K562 (cell line): ENCODE measurements at regions not wholly inside any gene's neighbourhood (a gene's known extent, or its start where the extent isn't known, plus 50 kb on each side); places are given as distances from the start of the nearest gene placed in this dataset.
A peak's percentile ranks its signal among the peaks of the same experiment; 100 is the strongest.

Source experiments
- ERF ChIP-seq: fragments of 450-650 bp; formaldehyde crosslinking; IDR thresholded peaks from 2 replicates; pipeline ENCODE4 v1.4.0; 2020; ENCODE audit warnings: mild to moderate bottlenecking, mixed read lengths
- GTF2E2 ChIP-seq: fragments of 200-800 bp; sonication (Bioruptor generic); IDR thresholded peaks from 2 replicates; pipeline ENCODE4 v1.6.1; 2016; ENCODE audit warnings: missing genetic modification characterization, missing compliant biosample characterization
- HMGN3 ChIP-seq: IDR thresholded peaks from 2 replicates; pipeline ENCODE4 v1.6.1; 2011; ENCODE audit warnings: borderline replicate concordance, low read depth, mild to moderate bottlenecking, mixed read lengths, low read length; ENCODE audit not compliant: insufficient read length; ENCODE audit errors: extremely low read depth
- MCM5 ChIP-seq: fragments of 450-650 bp; IDR thresholded peaks from 2 replicates; pipeline ENCODE4 v1.6.1; 2016; ENCODE audit warnings: low read depth
- NCOR1 ChIP-seq: fragments of 450-650 bp; IDR thresholded peaks from 2 replicates; pipeline ENCODE4 v1.6.1; 2016; ENCODE audit warnings: mild to moderate bottlenecking, moderate library complexity
- POLR2H ChIP-seq: IDR thresholded peaks from 2 replicates; pipeline ENCODE4 v1.6.1; 2016; ENCODE audit warnings: missing genetic modification characterization, low read depth, mild to moderate bottlenecking, control low read depth, missing compliant biosample characterization, moderate library complexity
- RBM22 ChIP-seq: fragments of 200-400 bp; formaldehyde crosslinking; IDR thresholded peaks from 2 replicates; pipeline ENCODE4 v1.6.1; 2018; ENCODE audit warnings: low read length, low read depth; ENCODE audit not compliant: poor library complexity, severe bottlenecking
- TARDBP ChIP-seq: fragments of 450-650 bp; IDR thresholded peaks from 2 replicates; pipeline ENCODE4 v1.6.1; 2016
- TEAD2 ChIP-seq: fragments of 450-650 bp; IDR thresholded peaks from 2 replicates; pipeline ENCODE4 v1.6.1; 2016; ENCODE audit warnings: missing genetic modification characterization, control low read depth, missing compliant biosample characterization
- U2AF2 ChIP-seq: fragments of 200-400 bp; formaldehyde crosslinking; optimal IDR thresholded peaks from 2 replicates; pipeline ENCODE3; 2017; ENCODE audit warnings: low read depth, mild to moderate bottlenecking, low read length
- ZC3H4 ChIP-seq: sonication (generic); formaldehyde crosslinking; IDR thresholded peaks from 2 replicates; pipeline ENCODE4 v1.9.0; 2021; ENCODE audit warnings: missing genetic modification reagents, borderline replicate concordance
- TF ChIP-seq, protein P1 (sequence below): fragments of 450-650 bp; IDR thresholded peaks from 2 replicates; pipeline ENCODE4 v1.6.1; 2014; ENCODE audit warnings: low read depth, mild to moderate bottlenecking, moderate library complexity, borderline replicate concordance
- TF ChIP-seq, protein P2 (sequence below), 2 experiments: fragments of 450-650 bp; IDR thresholded peaks; 2 replicates each; pipeline ENCODE4 v1.6.1; 2018; ENCODE audit warnings: mild to moderate bottlenecking in 2 of 2, low read depth in 1 of 2; ENCODE audit not compliant: partially characterized antibody in 2 of 2
- TF ChIP-seq, protein P3 (sequence below): fragments of 250-450 bp; sonication (Bioruptor Pico); IDR thresholded peaks from 2 replicates; pipeline ENCODE4 v1.8.0; 2022; ENCODE audit warnings: moderate library complexity, mild to moderate bottlenecking, inconsistent platforms
- TF ChIP-seq, protein P4 (sequence below): fragments of 250-450 bp; sonication (Bioruptor Pico); IDR thresholded peaks from 2 replicates; pipeline ENCODE4 v1.5.0; 2021
- TF ChIP-seq, protein P5 (sequence below): fragments of 450-650 bp; IDR thresholded peaks from 2 replicates; pipeline ENCODE4 v1.7.1; 2018; ENCODE audit warnings: mild to moderate bottlenecking, low read depth; ENCODE audit not compliant: partially characterized antibody
- TF ChIP-seq, protein P6 (sequence below): fragments of 450-650 bp; IDR thresholded peaks from 2 replicates; pipeline ENCODE4 v1.6.1; 2017; ENCODE audit warnings: mild to moderate bottlenecking, moderate library complexity

DNA sequence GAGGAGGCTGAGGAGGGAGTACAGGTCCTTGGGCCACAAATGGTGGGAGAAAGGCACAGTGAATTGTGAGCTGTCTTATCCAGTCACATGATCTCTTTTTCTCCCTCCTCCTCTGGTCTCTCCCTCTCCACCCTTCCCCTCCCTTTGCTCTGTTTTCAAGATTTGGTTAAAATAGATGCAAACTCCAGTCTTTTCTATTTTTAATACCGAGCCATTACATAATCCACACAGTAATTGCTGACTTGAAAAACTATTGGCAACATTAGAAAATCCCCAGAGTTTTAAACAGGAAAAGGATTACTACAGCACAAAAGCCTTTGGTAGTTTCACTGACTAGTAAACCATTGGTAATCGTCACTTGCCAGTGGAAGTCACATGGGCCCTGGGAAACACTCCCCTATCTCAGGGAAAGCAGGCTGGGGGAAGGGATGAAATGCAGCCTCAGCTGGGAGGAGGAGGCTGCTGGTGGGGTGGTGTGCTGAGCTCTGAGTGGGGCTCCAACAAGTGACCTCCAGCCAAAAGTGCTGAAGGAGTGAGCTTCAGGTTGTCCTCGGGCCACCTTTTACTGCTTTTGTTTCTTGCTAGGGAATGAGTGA, 57.4 kb upstream of the PCBP1 start (continued):
- TF ChIP-seq, protein P1, sequence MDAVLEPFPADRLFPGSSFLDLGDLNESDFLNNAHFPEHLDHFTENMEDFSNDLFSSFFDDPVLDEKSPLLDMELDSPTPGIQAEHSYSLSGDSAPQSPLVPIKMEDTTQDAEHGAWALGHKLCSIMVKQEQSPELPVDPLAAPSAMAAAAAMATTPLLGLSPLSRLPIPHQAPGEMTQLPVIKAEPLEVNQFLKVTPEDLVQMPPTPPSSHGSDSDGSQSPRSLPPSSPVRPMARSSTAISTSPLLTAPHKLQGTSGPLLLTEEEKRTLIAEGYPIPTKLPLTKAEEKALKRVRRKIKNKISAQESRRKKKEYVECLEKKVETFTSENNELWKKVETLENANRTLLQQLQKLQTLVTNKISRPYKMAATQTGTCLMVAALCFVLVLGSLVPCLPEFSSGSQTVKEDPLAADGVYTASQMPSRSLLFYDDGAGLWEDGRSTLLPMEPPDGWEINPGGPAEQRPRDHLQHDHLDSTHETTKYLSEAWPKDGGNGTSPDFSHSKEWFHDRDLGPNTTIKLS: no peak
- TF ChIP-seq TEAD2 (tag): no peak
- peak; percentile 67 for TF ChIP-seq GTF2E2
- TF ChIP-seq, protein P2, sequence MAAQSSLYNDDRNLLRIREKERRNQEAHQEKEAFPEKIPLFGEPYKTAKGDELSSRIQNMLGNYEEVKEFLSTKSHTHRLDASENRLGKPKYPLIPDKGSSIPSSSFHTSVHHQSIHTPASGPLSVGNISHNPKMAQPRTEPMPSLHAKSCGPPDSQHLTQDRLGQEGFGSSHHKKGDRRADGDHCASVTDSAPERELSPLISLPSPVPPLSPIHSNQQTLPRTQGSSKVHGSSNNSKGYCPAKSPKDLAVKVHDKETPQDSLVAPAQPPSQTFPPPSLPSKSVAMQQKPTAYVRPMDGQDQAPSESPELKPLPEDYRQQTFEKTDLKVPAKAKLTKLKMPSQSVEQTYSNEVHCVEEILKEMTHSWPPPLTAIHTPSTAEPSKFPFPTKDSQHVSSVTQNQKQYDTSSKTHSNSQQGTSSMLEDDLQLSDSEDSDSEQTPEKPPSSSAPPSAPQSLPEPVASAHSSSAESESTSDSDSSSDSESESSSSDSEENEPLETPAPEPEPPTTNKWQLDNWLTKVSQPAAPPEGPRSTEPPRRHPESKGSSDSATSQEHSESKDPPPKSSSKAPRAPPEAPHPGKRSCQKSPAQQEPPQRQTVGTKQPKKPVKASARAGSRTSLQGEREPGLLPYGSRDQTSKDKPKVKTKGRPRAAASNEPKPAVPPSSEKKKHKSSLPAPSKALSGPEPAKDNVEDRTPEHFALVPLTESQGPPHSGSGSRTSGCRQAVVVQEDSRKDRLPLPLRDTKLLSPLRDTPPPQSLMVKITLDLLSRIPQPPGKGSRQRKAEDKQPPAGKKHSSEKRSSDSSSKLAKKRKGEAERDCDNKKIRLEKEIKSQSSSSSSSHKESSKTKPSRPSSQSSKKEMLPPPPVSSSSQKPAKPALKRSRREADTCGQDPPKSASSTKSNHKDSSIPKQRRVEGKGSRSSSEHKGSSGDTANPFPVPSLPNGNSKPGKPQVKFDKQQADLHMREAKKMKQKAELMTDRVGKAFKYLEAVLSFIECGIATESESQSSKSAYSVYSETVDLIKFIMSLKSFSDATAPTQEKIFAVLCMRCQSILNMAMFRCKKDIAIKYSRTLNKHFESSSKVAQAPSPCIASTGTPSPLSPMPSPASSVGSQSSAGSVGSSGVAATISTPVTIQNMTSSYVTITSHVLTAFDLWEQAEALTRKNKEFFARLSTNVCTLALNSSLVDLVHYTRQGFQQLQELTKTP (IDR thresholded peaks at IDR 0.05; ENCODE audit: low read depth in 1 of 2, partially characterized antibody in 2 of 2): no peak
- TF ChIP-seq RBM22: no peak
- no peak for TF ChIP-seq MCM5
- no peak for TF ChIP-seq U2AF2
- TF ChIP-seq, protein P3, sequence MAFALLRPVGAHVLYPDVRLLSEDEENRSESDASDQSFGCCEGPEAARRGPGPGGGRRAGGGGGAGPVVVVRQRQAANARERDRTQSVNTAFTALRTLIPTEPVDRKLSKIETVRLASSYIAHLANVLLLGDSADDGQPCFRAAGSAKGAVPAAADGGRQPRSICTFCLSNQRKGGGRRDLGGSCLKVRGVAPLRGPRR (CRISPR knock-in tag): no peak
- TF ChIP-seq HMGN3: no peak
- peak; percentile 59 for TF ChIP-seq POLR2H (tag)
- no peak for TF ChIP-seq ERF (CRISPR knock-in tag)
- TF ChIP-seq, protein P4, sequence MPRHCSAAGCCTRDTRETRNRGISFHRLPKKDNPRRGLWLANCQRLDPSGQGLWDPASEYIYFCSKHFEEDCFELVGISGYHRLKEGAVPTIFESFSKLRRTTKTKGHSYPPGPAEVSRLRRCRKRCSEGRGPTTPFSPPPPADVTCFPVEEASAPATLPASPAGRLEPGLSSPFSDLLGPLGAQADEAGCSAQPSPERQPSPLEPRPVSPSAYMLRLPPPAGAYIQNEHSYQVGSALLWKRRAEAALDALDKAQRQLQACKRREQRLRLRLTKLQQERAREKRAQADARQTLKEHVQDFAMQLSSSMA (CRISPR knock-in tag): no peak
- TF ChIP-seq, protein P5, sequence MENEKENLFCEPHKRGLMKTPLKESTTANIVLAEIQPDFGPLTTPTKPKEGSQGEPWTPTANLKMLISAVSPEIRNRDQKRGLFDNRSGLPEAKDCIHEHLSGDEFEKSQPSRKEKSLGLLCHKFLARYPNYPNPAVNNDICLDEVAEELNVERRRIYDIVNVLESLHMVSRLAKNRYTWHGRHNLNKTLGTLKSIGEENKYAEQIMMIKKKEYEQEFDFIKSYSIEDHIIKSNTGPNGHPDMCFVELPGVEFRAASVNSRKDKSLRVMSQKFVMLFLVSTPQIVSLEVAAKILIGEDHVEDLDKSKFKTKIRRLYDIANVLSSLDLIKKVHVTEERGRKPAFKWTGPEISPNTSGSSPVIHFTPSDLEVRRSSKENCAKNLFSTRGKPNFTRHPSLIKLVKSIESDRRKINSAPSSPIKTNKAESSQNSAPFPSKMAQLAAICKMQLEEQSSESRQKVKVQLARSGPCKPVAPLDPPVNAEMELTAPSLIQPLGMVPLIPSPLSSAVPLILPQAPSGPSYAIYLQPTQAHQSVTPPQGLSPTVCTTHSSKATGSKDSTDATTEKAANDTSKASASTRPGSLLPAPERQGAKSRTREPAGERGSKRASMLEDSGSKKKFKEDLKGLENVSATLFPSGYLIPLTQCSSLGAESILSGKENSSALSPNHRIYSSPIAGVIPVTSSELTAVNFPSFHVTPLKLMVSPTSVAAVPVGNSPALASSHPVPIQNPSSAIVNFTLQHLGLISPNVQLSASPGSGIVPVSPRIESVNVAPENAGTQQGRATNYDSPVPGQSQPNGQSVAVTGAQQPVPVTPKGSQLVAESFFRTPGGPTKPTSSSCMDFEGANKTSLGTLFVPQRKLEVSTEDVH: no peak
- TF ChIP-seq, protein P6, sequence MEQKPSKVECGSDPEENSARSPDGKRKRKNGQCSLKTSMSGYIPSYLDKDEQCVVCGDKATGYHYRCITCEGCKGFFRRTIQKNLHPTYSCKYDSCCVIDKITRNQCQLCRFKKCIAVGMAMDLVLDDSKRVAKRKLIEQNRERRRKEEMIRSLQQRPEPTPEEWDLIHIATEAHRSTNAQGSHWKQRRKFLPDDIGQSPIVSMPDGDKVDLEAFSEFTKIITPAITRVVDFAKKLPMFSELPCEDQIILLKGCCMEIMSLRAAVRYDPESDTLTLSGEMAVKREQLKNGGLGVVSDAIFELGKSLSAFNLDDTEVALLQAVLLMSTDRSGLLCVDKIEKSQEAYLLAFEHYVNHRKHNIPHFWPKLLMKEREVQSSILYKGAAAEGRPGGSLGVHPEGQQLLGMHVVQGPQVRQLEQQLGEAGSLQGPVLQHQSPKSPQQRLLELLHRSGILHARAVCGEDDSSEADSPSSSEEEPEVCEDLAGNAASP: no peak
- TF ChIP-seq TARDBP: no peak
- TF ChIP-seq NCOR1: peak; percentile 50
- no peak for TF ChIP-seq ZC3H4 (CRISPR knock-in tag)
